Mucosa of rectum (tissue), 2 donors: ENCODE measurements at regions not wholly inside any gene's neighbourhood (a gene's known extent, or its start where the extent isn't known, plus 50 kb on each side); places are given as distances from the start of the nearest gene placed in this dataset.

ENCODE experiments used
- H3K27ac ChIP-seq, 2 donors: one replicate each; pipeline ENCODE4 v1.7.0; 2013; ENCODE audit warnings: inconsistent platforms in 2 of 2, low read depth in 2 of 2, low read length in 2 of 2
- H3K27me3 ChIP-seq, 2 donors: one replicate each; pipeline ENCODE4 v1.7.0; 2013; ENCODE audit warnings: low read length in 2 of 2; ENCODE audit not compliant: control insufficient read depth in 2 of 2, insufficient read depth in 2 of 2
- H3K36me3 ChIP-seq, 2 donors: one replicate each; pipeline ENCODE4 v1.7.0; 2013; ENCODE audit warnings: low read length in 2 of 2; ENCODE audit not compliant: control insufficient read depth in 2 of 2, insufficient read depth in 2 of 2
- H3K4me1 ChIP-seq, 2 donors: one replicate each; pipeline ENCODE4 v1.7.0; 2013; ENCODE audit warnings: low read length in 2 of 2, mild to moderate bottlenecking in 1 of 2; ENCODE audit not compliant: control insufficient read depth in 2 of 2, insufficient read depth in 2 of 2
- H3K4me3 ChIP-seq, 2 donors: one replicate each; pipeline ENCODE4 v1.7.0; 2013; ENCODE audit warnings: low read length in 2 of 2
- H3K9ac ChIP-seq, 2 donors: one replicate each; pipeline ENCODE4 v1.7.0; 2013; ENCODE audit warnings: low read length in 2 of 2, low read depth in 1 of 2, mild to moderate bottlenecking in 1 of 2
- H3K9me3 ChIP-seq, 2 donors: one replicate each; pipeline ENCODE4 v1.7.0; 2013; ENCODE audit warnings: low read length in 2 of 2; ENCODE audit not compliant: control insufficient read depth in 2 of 2
- donor health status: healthy.
- donor health status: Normal muscosa, but diverticular disease.

DNA sequence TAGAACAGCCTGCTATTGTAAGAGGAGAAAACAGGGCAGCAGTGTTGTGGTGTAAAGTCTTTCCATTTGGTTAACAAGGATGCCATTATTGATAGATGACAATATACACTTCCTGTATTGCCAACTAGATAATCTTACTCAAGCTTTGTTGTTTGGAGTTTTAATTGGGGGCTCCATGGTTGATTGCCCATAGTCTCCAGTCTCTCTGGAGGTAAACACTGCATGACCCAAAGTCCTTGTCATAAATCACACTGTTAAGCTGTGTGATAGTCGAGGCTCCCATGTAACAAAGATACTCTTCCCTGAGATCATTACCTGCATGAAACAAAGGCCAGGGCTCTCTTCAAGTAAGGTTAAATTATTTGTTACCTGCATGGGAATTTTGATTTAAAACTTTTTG lies 394.6 kb downstream of the C4orf33 start:
- Histone ChIP-seq H3K9me3 (no peaks in the 10 kb centered on the region), H3K27ac (no peak overlapping the region), H3K9ac (no peak overlapping the region), H3K4me3 (no peak overlapping the region), H3K27me3 (no peaks in the 10 kb centered on the region), H3K4me1 (no peaks in the 10 kb centered on the region), H3K36me3 (no peaks in the 10 kb centered on the region)

DNA sequence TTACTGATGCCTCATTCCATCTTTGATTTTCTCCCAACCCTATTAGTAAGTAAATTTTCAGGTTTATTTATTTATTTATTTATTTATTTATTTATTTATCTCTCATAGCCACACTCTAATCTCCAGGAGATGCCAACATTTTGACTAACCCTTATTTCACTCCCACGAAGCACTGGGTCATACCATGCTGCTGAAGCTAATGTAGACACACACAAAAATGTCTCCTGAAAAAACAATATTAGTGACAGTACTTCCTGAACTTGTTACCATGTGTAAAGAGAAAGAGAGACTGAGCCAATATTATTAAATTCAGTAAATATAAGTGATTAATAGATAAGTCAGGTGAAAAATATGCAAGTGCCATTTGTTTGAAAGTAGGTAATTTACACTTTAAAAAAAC lies 402.7 kb downstream of the C4orf33 start:
- no peaks in the 10 kb centered on the region for H3K36me3 ChIP-seq
- no peaks in the 10 kb centered on the region for H3K9me3 ChIP-seq
- H3K4me1 ChIP-seq = no peaks in the 10 kb centered on the region
- no peaks in the 10 kb centered on the region for H3K27me3 ChIP-seq
- H3K9ac ChIP-seq = no peak overlapping the region
- no peak overlapping the region for H3K4me3 ChIP-seq
- H3K27ac ChIP-seq = no peak overlapping the region

- Histone ChIP-seq H3K9me3 (no peaks in the 10 kb centered on the region), H3K4me1 (no peaks in the 10 kb centered on the region), H3K4me3 (no peak overlapping the region), H3K27ac (no peak overlapping the region), H3K9ac (no peak overlapping the region), H3K27me3 (no peaks in the 10 kb centered on the region), H3K36me3 (no peaks in the 10 kb centered on the region)
These were observed 418.9 kb downstream of the C4orf33 start for GRCh38 chr4:129514852-129515251.

DNA sequence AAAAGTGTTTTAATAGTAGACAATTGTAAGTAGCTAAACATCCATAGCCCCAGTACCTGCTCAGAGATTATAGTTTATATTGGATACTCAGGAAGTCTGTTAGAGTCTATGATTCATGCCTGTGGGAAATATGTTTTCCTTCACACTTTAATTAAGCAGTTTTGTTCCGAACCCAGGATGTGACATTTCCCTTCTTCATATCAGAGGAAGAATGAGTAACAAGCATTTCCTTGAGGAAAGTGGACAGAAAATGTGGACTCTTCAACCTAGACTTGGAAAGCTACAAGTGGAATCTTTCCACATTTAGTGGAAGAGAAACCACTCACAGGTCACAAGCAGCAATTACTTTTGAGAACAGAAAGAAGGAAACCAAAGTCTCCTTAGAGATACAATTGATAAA lies 419.4 kb downstream of the C4orf33 start:
- Histone ChIP-seq H3K4me1 (no peaks in the 10 kb centered on the region), H3K27ac (no peak overlapping the region), H3K36me3 (no peaks in the 10 kb centered on the region), H3K9me3 (no peaks in the 10 kb centered on the region), H3K27me3 (no peaks in the 10 kb centered on the region), H3K4me3 (no peak overlapping the region), H3K9ac (no peak overlapping the region)

DNA sequence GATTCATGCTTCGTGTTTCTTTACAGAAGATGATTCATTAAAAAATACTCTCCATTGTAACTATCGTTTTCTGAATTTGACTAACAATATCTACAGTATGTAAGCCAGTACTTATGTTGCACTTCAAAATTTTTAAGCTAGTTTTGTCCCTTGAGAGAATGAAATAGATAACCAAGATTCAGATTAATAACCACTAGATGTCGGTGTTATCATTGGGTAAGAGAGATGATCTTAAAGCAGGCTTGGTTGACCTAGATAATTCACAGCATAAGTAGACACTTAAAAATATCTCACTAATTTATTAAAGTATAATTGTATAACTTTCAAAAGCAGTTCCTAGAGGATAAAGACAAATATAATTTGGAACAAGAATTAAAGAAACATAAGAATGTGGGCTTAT lies 430.9 kb downstream of the C4orf33 start:
- Histone ChIP-seq H3K4me1 (no peaks in the 10 kb centered on the region), H3K36me3 (no peaks in the 10 kb centered on the region), H3K27me3 (no peaks in the 10 kb centered on the region), H3K9ac (no peak overlapping the region), H3K4me3 (no peak overlapping the region), H3K27ac (no peak overlapping the region), H3K9me3 (no peaks in the 10 kb centered on the region)

- no peaks in the 10 kb centered on the region for H3K4me1 ChIP-seq
These were observed 435.3 kb downstream of the C4orf33 start for GRCh38 chr4:129531253-129531652.

GRCh38 chr4:129532573-129532972 lies 436.6 kb downstream of the C4orf33 start:
- H3K27ac ChIP-seq = no peak overlapping the region

More at GRCh38 chr4:129531253-129531652, 435.3 kb downstream of the C4orf33 start:
- no peaks in the 10 kb centered on the region for H3K36me3 ChIP-seq
- H3K9me3 ChIP-seq = no peaks in the 10 kb centered on the region
- H3K27me3 ChIP-seq = no peaks in the 10 kb centered on the region
- H3K27ac ChIP-seq = no peak overlapping the region
- H3K9ac ChIP-seq = no peak overlapping the region
- H3K4me3 ChIP-seq = no peak overlapping the region

GRCh38 chr4:129543299-129543698 lies 447.3 kb downstream of the C4orf33 start:
- Histone ChIP-seq H3K4me3 (no peak overlapping the region), H3K4me1 (no peaks in the 10 kb centered on the region), H3K27me3 (no peaks in the 10 kb centered on the region), H3K27ac (no peak overlapping the region), H3K36me3 (no peaks in the 10 kb centered on the region), H3K9ac (no peak overlapping the region), H3K9me3 (no peaks in the 10 kb centered on the region)

More at GRCh38 chr4:129532573-129532972, 436.6 kb downstream of the C4orf33 start:
- Histone ChIP-seq H3K4me3 (no peak overlapping the region), H3K9ac (no peak overlapping the region), H3K36me3 (no peaks in the 10 kb centered on the region), H3K4me1 (no peaks in the 10 kb centered on the region), H3K9me3 (no peaks in the 10 kb centered on the region), H3K27me3 (no peaks in the 10 kb centered on the region)

- no peaks in the 10 kb centered on the region for H3K4me1 ChIP-seq
- no peak overlapping the region for H3K9ac ChIP-seq
- H3K27me3 ChIP-seq = no peaks in the 10 kb centered on the region
- H3K27ac ChIP-seq = no peak overlapping the region
- H3K36me3 ChIP-seq = no peaks in the 10 kb centered on the region
- H3K4me3 ChIP-seq = no peak overlapping the region
- no peaks in the 10 kb centered on the region for H3K9me3 ChIP-seq
These were observed 449.8 kb downstream of the C4orf33 start for GRCh38 chr4:129545599-129546278.

DNA sequence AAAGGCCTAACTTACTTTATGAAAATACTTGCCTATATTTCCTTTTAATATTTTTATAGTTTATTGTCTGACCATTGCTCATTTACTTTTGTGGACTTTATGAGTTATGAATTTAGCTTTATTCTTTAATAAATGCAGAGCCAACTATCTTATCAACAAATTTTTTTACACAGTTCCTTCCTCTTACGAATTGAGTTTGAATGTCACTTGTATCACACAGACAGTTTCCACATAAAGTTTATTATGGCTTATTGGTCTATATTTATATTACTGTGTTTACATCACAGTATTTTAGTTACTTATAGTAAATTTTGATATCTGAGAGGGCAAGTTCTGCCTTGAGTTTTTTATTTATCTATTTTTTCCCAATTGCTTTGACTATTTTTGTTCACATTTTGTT lies 450.6 kb downstream of the C4orf33 start:
- Histone ChIP-seq H3K27ac (no peak overlapping the region), H3K4me3 (no peak overlapping the region), H3K9ac (no peak overlapping the region), H3K27me3 (no peaks in the 10 kb centered on the region), H3K36me3 (no peaks in the 10 kb centered on the region), H3K4me1 (no peaks in the 10 kb centered on the region), H3K9me3 (no peaks in the 10 kb centered on the region)
